Liver (tissue), 8 donors: ENCODE measurements at regions not wholly inside any gene's neighbourhood (a gene's known extent, or its start where the extent isn't known, plus 50 kb on each side); places are given as distances from the start of the nearest gene placed in this dataset.

Experiments used
- DNase-seq: peaks from one replicate; pipeline ENCODE4 v3.0.0-alpha.2; 2017; ENCODE audit warnings: low spot score
- H3K27ac ChIP-seq, 2 donors: one replicate each; pipeline ENCODE4 v1.7.0; 2013; ENCODE audit warnings: inconsistent platforms in 2 of 2, low read length in 2 of 2, control low read depth in 1 of 2, low read depth in 1 of 2, mild to moderate bottlenecking in 1 of 2
- H3K27me3 ChIP-seq, 4 donors: one replicate each; pipeline versions ENCODE4 v1.6.1 to v1.7.0; 2013; ENCODE audit warnings: low read length in 3 of 4, inconsistent platforms in 1 of 4, mild to moderate bottlenecking in 1 of 4, moderate library complexity in 1 of 4; ENCODE audit not compliant: control insufficient read depth in 4 of 4, insufficient read depth in 4 of 4
- H3K36me3 ChIP-seq, 4 donors: one replicate each; pipeline versions ENCODE4 v1.6.1 to v1.7.0; 2013; ENCODE audit warnings: low read length in 3 of 4, mild to moderate bottlenecking in 3 of 4, low read depth in 1 of 4, moderate library complexity in 1 of 4; ENCODE audit not compliant: control insufficient read depth in 4 of 4, insufficient read depth in 3 of 4
- H3K4me1 ChIP-seq, 4 donors: one replicate each; pipeline versions ENCODE4 v1.6.1 to v1.7.0; 2013; ENCODE audit warnings: low read length in 3 of 4, mild to moderate bottlenecking in 3 of 4, moderate library complexity in 1 of 4; ENCODE audit not compliant: control insufficient read depth in 4 of 4, insufficient read depth in 4 of 4
- H3K4me3 ChIP-seq, 3 donors: one replicate each; pipeline versions ENCODE4 v1.6.1 to v1.7.0; 2013; ENCODE audit warnings: low read length in 3 of 3, control low read depth in 1 of 3, low read depth in 1 of 3, mild to moderate bottlenecking in 1 of 3
- H3K9ac ChIP-seq, 2 donors: one replicate each; pipeline ENCODE4 v1.7.0; 2013; ENCODE audit warnings: low read length in 2 of 2, mild to moderate bottlenecking in 2 of 2, moderate library complexity in 2 of 2, control low read depth in 1 of 2, low read depth in 1 of 2
- H3K9me3 ChIP-seq, 4 donors: one replicate each; pipeline versions ENCODE4 v1.6.1 to v1.7.0; 2013; ENCODE audit warnings: low read length in 3 of 4; ENCODE audit not compliant: control insufficient read depth in 4 of 4
- EGR1 ChIP-seq, 2 donors: IDR thresholded peaks; 2 replicates each; pipeline ENCODE4 v1.6.1; 2016 to 2018; ENCODE audit warnings: antibody characterized with exemption in 2 of 2, low read depth in 2 of 2
- FOXA1 ChIP-seq: IDR thresholded peaks from 2 replicates; pipeline ENCODE4 v1.6.1; 2016; ENCODE audit warnings: antibody characterized with exemption
- FOXA2 ChIP-seq: IDR thresholded peaks from 2 replicates; pipeline ENCODE4 v1.6.1; 2016; ENCODE audit warnings: antibody characterized with exemption
- HNF4A ChIP-seq, 2 donors: conservative IDR thresholded peaks; 2 replicates each; pipeline ENCODE4 v1.6.1; 2016; ENCODE audit warnings: antibody characterized with exemption in 2 of 2, mild to moderate bottlenecking in 2 of 2
- HNF4G ChIP-seq: IDR thresholded peaks from 2 replicates; pipeline ENCODE4 v1.6.1; 2016; ENCODE audit warnings: antibody characterized with exemption
- JUND ChIP-seq, 2 donors: IDR thresholded peaks; 2 replicates each; pipeline ENCODE4 v1.6.1; 2016; ENCODE audit warnings: antibody characterized with exemption in 2 of 2
- RAD21 ChIP-seq, 2 donors: IDR thresholded peaks; 2 replicates each; pipeline ENCODE4 v1.6.1; 2016; ENCODE audit warnings: antibody characterized with exemption in 2 of 2, mild to moderate bottlenecking in 2 of 2
- RXRA ChIP-seq, 2 donors: IDR thresholded peaks; 2 replicates each; pipeline ENCODE4 v1.6.1; 2017 to 2018; ENCODE audit warnings: antibody characterized with exemption in 2 of 2, mild to moderate bottlenecking in 1 of 2
- SP1 ChIP-seq: IDR thresholded peaks from 2 replicates; pipeline ENCODE4 v1.6.1; 2018; ENCODE audit warnings: antibody characterized with exemption, mild to moderate bottlenecking
- TAF1 ChIP-seq: conservative IDR thresholded peaks from 2 replicates; pipeline ENCODE4 v1.6.1; 2016; ENCODE audit warnings: antibody characterized with exemption, mild to moderate bottlenecking
- YY1 ChIP-seq: IDR thresholded peaks from 2 replicates; pipeline ENCODE4 v1.6.1; 2016; ENCODE audit warnings: antibody characterized with exemption, mild to moderate bottlenecking
- WGBS: extraction: QIAGEN DNeasy Blood & Tissue Kit; methylation state at CpG from one replicate; pipeline ENCODE4 v1.1.7; 2013; 5-methylcytosine and 5-hydroxymethylcytosine counted together
- TF ChIP-seq, protein P1 (sequence below): IDR thresholded peaks from 2 replicates; pipeline ENCODE4 v1.6.1; 2016; ENCODE audit warnings: antibody characterized with exemption
- TF ChIP-seq, protein P2 (sequence below): IDR thresholded peaks from 2 replicates; pipeline ENCODE4 v1.6.1; 2016; ENCODE audit warnings: antibody characterized with exemption, mild to moderate bottlenecking
- TF ChIP-seq, protein P3 (sequence below): fragments of 150-350 bp; IDR thresholded peaks from 2 replicates; pipeline ENCODE4 v1.5.1; 2017; ENCODE audit warnings: improper control_type of control experiment, low read depth, low read length; ENCODE audit not compliant: missing input control
- donor health status: healthy.
- donor health status: healthy.
- donor health status: healthy.
- donor health status: healthy.
- donor health status: healthy.

DNA sequence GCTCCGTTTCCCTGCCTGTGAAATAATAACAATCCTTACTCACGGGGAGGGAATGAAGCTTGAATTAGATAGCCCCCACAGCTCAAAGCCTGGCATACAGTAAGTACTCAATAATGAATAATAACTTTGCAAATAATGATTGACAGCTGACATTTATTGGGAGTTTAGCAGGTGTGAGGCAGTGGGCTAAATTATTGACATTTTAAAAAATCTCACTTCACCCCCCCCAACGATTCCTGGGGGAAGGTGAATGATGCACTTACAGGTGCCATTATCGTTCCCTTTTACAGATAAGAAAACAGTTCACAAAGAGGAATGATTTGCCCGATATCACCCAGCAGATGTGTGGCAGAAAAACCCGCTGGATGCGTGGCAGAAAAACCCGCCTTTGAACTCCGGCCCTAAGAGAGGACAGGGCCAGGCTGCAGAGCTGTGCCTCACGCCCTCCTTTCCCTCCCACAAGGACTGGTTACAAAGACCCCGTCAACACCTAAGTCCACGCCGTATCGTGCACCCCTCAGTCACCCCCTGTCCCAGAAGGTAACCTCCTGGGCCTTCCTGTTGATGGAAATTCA lies 114.2 kb upstream of the PTPN1 start:
- H3K9me3 ChIP-seq, result no peaks in the 10 kb centered on the region
- H3K36me3 ChIP-seq, result no peaks in the 10 kb centered on the region
- H3K4me1 ChIP-seq, result peaks cover 23 to 73% (median 49%) of the 10 kb centered on the region in 4 donors
- H3K27ac ChIP-seq, result peak overlapping the region; percentile 85 to 94
- TF ChIP-seq HNF4A (conservative IDR thresholded peaks at IDR 0.05), result peak in 1 of 2 donors; percentile 29
- peak in 1 of 2 donors; percentile 19 for TF ChIP-seq RXRA (IDR thresholded peaks at IDR 0.05)
- no peak for TF ChIP-seq RAD21 (IDR thresholded peaks at IDR 0.05)
- H3K4me3 ChIP-seq, result no peak overlapping the region
- WGBS, result 61% methylated on average over 14 of the region's 14 CpGs
- H3K27me3 ChIP-seq, result no peaks in the 10 kb centered on the region
- no peak for DNase-seq
- H3K9ac ChIP-seq, result peak overlapping the region in 1 of 2 donors; percentile 65

DNA sequence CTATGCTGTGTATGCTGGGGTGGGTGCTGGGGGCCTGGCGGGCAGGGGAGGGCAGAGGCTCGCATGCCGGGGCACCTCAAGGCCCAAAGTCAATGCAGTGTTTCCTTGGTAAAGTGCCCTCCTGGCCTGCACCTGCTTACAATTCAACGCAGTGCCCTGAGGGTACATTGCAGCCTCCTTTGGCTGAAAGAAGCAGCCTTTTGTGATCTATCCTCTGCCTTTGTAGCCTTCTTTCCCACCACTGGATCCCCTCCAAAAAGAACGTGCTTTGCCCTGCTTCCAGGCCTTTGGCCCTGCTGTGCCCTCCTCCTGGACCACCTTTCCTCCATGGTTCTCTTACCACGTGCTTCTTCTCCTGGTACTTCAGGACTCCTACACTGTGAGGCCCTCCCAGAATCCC lies 113.6 kb upstream of the PTPN1 start:
- WGBS, result 84% methylated on average over 6 of the region's 6 CpGs
- no peaks in the 10 kb centered on the region for H3K9me3 ChIP-seq
- no peak overlapping the region for H3K4me3 ChIP-seq
- no peaks in the 10 kb centered on the region for H3K36me3 ChIP-seq
- peaks cover 25 to 74% (median 49%) of the 10 kb centered on the region in 4 donors for H3K4me1 ChIP-seq
- H3K27me3 ChIP-seq, result no peaks in the 10 kb centered on the region
- no peak for DNase-seq
- no peak for TF ChIP-seq FOXA2
- TF ChIP-seq, protein P1, sequence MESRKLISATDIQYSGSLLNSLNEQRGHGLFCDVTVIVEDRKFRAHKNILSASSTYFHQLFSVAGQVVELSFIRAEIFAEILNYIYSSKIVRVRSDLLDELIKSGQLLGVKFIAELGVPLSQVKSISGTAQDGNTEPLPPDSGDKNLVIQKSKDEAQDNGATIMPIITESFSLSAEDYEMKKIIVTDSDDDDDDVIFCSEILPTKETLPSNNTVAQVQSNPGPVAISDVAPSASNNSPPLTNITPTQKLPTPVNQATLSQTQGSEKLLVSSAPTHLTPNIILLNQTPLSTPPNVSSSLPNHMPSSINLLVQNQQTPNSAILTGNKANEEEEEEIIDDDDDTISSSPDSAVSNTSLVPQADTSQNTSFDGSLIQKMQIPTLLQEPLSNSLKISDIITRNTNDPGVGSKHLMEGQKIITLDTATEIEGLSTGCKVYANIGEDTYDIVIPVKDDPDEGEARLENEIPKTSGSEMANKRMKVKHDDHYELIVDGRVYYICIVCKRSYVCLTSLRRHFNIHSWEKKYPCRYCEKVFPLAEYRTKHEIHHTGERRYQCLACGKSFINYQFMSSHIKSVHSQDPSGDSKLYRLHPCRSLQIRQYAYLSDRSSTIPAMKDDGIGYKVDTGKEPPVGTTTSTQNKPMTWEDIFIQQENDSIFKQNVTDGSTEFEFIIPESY, result no peak
- TF ChIP-seq FOXA1, result no peak
- TF ChIP-seq, protein P2, sequence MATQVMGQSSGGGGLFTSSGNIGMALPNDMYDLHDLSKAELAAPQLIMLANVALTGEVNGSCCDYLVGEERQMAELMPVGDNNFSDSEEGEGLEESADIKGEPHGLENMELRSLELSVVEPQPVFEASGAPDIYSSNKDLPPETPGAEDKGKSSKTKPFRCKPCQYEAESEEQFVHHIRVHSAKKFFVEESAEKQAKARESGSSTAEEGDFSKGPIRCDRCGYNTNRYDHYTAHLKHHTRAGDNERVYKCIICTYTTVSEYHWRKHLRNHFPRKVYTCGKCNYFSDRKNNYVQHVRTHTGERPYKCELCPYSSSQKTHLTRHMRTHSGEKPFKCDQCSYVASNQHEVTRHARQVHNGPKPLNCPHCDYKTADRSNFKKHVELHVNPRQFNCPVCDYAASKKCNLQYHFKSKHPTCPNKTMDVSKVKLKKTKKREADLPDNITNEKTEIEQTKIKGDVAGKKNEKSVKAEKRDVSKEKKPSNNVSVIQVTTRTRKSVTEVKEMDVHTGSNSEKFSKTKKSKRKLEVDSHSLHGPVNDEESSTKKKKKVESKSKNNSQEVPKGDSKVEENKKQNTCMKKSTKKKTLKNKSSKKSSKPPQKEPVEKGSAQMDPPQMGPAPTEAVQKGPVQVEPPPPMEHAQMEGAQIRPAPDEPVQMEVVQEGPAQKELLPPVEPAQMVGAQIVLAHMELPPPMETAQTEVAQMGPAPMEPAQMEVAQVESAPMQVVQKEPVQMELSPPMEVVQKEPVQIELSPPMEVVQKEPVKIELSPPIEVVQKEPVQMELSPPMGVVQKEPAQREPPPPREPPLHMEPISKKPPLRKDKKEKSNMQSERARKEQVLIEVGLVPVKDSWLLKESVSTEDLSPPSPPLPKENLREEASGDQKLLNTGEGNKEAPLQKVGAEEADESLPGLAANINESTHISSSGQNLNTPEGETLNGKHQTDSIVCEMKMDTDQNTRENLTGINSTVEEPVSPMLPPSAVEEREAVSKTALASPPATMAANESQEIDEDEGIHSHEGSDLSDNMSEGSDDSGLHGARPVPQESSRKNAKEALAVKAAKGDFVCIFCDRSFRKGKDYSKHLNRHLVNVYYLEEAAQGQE, result no peak
- no peak for TF ChIP-seq HNF4A (conservative IDR thresholded peaks at IDR 0.05)
- no peak for TF ChIP-seq SP1
- no peak for TF ChIP-seq TAF1
- TF ChIP-seq RXRA (IDR thresholded peaks at IDR 0.05), result no peak
- TF ChIP-seq EGR1 (IDR thresholded peaks at IDR 0.05; ENCODE audit: low read depth in 2 of 2), result no peak
- peak overlapping the region in 1 of 2 donors; percentile 16 for H3K9ac ChIP-seq
- H3K27ac ChIP-seq, result peak overlapping the region; percentile 85 to 94

DNA sequence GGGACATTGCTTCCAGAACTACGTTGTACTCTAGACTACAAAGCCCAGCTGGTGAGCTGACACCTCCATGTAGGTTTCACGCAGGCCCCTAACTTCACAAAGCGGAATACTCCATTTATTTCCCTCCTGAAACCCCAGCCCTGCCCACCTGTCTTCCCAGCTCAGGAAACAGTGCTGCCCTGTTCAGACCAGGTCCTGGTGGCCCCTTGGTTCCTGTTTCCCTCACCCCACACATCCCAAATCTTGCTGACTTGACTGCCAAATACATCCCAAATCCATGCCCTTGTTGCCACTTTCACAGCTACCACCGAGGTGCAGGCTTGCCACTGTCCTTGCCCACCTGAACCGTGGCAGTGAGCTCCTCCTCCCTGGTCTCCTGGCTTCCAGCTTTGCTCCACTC lies 113.1 kb upstream of the PTPN1 start:
- TF ChIP-seq, protein P3, sequence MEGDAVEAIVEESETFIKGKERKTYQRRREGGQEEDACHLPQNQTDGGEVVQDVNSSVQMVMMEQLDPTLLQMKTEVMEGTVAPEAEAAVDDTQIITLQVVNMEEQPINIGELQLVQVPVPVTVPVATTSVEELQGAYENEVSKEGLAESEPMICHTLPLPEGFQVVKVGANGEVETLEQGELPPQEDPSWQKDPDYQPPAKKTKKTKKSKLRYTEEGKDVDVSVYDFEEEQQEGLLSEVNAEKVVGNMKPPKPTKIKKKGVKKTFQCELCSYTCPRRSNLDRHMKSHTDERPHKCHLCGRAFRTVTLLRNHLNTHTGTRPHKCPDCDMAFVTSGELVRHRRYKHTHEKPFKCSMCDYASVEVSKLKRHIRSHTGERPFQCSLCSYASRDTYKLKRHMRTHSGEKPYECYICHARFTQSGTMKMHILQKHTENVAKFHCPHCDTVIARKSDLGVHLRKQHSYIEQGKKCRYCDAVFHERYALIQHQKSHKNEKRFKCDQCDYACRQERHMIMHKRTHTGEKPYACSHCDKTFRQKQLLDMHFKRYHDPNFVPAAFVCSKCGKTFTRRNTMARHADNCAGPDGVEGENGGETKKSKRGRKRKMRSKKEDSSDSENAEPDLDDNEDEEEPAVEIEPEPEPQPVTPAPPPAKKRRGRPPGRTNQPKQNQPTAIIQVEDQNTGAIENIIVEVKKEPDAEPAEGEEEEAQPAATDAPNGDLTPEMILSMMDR, result no peak
- no peak for TF ChIP-seq FOXA1
- no peak for TF ChIP-seq YY1
- no peak for TF ChIP-seq HNF4G
- TF ChIP-seq JUND (IDR thresholded peaks at IDR 0.05), result no peak
- TF ChIP-seq, protein P1, result no peak
- Histone ChIP-seq H3K27me3 (no peaks in the 10 kb centered on the region), H3K36me3 (no peaks in the 10 kb centered on the region), H3K4me3 (no peak overlapping the region), H3K9ac (peak overlapping the region in 1 of 2 donors; percentile 16), H3K27ac (peak overlapping the region; percentile 85 to 94), H3K9me3 (no peaks in the 10 kb centered on the region), H3K4me1 (peaks cover 27 to 75% (median 50%) of the 10 kb centered on the region in 4 donors)
- 80% methylated on average over 5 of the region's 5 CpGs for WGBS
- no peak for DNase-seq
